SK-N-SH (cell line): ENCODE measurements at regions not wholly inside any gene's neighbourhood (a gene's known extent, or its start where the extent isn't known, plus 50 kb on each side); places are given as distances from the start of the nearest gene placed in this dataset.

ENCODE experiments used
- CTCF ChIP-seq: fragments of 200-600 bp; sonication (generic); IDR thresholded peaks from 2 replicates; pipeline ENCODE4 v1.6.1; 2017; ENCODE audit warnings: antibody characterized with exemption, mild to moderate bottlenecking, moderate library complexity
- POLR2AphosphoS5 ChIP-seq: IDR thresholded peaks from 2 replicates; pipeline ENCODE4 v1.6.1; 2012; ENCODE audit warnings: low read depth, low read length

GRCh38 chr1:65527190-65527589, 106.7 kb downstream of the LEPR start:
- peak; percentile 46; the same call in 1 of the 2 replicates for TF ChIP-seq POLR2AphosphoS5
- TF ChIP-seq CTCF = no peak
